KOPT-K1 (cell line): ENCODE measurements at regions not wholly inside any gene's neighbourhood (a gene's known extent, or its start where the extent isn't known, plus 50 kb on each side); places are given as distances from the start of the nearest gene placed in this dataset.

Source experiments
- H3K27ac ChIP-seq: fragments of 200-600 bp; sonication (generic); 2 replicates; pipeline ENCODE4 v1.5.1; 2016; ENCODE audit warnings: antibody characterized with exemption, mild to moderate bottlenecking, low read depth, low read length; ENCODE audit not compliant: poor library complexity, severe bottlenecking
- H3K36me3 ChIP-seq: fragments of 200-600 bp; sonication (generic); 2 replicates; pipeline ENCODE4 v1.5.1; 2017; ENCODE audit warnings: antibody characterized with exemption, mild to moderate bottlenecking, low read length, moderate library complexity; ENCODE audit not compliant: insufficient read depth
- H3K9me3 ChIP-seq: fragments of 200-600 bp; sonication (generic); 2 replicates; pipeline ENCODE4 v1.5.1; 2017; ENCODE audit warnings: antibody characterized with exemption, low read length, mild to moderate bottlenecking; ENCODE audit not compliant: insufficient read depth, poor library complexity, severe bottlenecking

DNA sequence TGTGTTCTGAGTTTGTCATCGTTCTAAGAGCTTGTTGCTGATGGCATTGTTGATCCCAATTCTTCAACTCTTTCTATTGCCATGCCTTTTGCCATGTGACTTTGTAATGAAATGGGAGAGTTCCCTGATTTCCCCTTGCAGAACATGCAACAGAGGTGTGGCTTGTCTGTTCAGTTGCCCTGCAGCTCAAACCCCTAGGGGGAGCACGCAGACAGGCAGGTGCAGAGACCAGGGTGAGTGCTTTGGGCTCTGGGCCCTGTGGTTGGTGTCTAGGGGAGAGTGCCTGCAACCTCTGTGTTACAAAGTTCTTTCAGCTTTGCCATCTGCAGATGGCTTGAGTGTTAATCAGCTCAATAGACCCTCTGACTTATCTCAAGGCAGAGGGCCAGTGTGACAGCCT lies 332.7 kb downstream of the MID1IP1 start:
- H3K36me3 ChIP-seq: no peaks in the 10 kb centered on the region
- no peak overlapping the region for H3K27ac ChIP-seq
- H3K9me3 ChIP-seq: no peaks in the 10 kb centered on the region

DNA sequence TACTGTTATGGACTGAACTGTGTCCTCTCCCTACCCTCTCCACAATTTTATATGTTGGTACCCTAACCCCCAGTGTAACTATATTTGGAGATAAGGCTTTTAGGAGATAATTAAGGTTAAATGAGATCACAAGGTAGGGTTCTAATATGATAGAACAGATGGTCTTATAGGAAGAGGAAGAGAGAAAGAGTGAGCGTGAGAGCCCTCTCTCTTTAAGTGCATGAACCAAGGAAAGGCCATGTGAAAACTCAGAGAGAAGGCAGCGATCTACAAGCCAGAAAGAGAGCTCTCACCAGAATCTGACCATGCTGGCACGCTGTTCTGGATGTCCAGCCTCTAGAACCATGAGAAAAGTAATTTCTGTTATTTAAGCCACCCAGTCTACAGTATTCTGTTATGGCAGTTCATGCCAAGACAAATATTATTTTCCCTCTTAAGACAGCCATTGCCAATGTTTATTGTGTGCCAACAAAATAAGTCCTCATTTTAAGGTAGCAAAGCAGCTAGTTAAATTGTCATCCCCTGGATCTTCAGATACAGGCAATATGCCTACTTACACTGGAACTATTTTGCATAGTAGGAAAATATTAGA lies 336.2 kb downstream of the MID1IP1 start:
- no peak overlapping the region for H3K27ac ChIP-seq
- no peaks in the 10 kb centered on the region for H3K9me3 ChIP-seq
- no peaks in the 10 kb centered on the region for H3K36me3 ChIP-seq

GRCh38 chrX:39140581-39140980 lies 339.3 kb downstream of the MID1IP1 start:
- no peak overlapping the region for H3K27ac ChIP-seq
- no peaks in the 10 kb centered on the region for H3K36me3 ChIP-seq
- H3K9me3 ChIP-seq: no peaks in the 10 kb centered on the region

GRCh38 chrX:39144323-39144722 lies 343.1 kb downstream of the MID1IP1 start:
- Histone ChIP-seq H3K9me3 (no peaks in the 10 kb centered on the region), H3K27ac (no peak overlapping the region), H3K36me3 (no peaks in the 10 kb centered on the region)

DNA sequence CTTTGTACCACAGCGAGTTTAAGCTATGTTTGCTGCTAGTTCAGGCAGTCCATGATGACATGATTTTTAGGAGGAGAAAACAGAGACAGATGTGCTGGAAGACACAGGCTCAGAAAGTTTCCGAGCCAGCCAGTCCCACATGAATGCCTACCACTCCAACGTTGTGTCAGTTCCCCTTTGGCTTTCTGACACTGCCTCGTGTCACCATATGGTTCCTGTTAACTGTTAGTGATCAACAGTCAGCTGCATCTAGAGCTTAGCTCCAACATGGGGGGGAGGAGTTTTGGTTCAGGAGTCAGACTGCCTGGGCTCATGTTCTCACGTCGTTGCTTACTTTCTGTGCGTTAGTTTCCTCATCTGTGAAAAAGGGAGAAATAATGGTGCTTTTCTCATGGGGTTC lies 343.7 kb downstream of the MID1IP1 start:
- no peaks in the 10 kb centered on the region for H3K9me3 ChIP-seq
- no peaks in the 10 kb centered on the region for H3K36me3 ChIP-seq
- H3K27ac ChIP-seq: no peak overlapping the region

- no peaks in the 10 kb centered on the region for H3K36me3 ChIP-seq
- H3K27ac ChIP-seq: no peak overlapping the region
- no peaks in the 10 kb centered on the region for H3K9me3 ChIP-seq
These were observed 344.6 kb downstream of the MID1IP1 start for GRCh38 chrX:39145859-39146258.

- Histone ChIP-seq H3K9me3 (no peaks in the 10 kb centered on the region), H3K27ac (no peak overlapping the region), H3K36me3 (no peaks in the 10 kb centered on the region)
These were observed 348.5 kb downstream of the MID1IP1 start for GRCh38 chrX:39149761-39150160.

DNA sequence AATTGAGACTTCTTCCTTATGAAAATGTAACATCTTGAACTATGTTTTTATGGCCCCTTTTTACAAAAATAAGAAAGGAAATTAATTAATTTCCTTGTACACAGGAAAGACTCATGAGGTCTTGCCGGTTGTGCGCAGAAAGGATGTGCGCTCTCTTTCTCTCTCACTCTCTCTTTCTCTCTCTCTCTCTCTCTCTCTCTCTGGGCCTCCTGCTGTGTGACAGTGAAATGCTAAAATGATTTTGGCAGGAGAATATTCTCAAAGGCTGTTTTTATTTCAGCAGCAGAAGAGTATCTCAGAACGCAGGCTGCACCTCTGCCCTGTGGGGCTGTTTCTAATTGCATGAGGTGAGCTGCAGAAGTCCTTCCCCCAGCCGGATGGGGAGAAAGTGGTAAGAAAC lies 349.0 kb downstream of the MID1IP1 start:
- no peak overlapping the region for H3K27ac ChIP-seq
- H3K36me3 ChIP-seq: no peaks in the 10 kb centered on the region
- no peaks in the 10 kb centered on the region for H3K9me3 ChIP-seq

GRCh38 chrX:39150621-39151020 lies 349.4 kb downstream of the MID1IP1 start:
- H3K27ac ChIP-seq: no peak overlapping the region
- no peaks in the 10 kb centered on the region for H3K36me3 ChIP-seq
- no peaks in the 10 kb centered on the region for H3K9me3 ChIP-seq

DNA sequence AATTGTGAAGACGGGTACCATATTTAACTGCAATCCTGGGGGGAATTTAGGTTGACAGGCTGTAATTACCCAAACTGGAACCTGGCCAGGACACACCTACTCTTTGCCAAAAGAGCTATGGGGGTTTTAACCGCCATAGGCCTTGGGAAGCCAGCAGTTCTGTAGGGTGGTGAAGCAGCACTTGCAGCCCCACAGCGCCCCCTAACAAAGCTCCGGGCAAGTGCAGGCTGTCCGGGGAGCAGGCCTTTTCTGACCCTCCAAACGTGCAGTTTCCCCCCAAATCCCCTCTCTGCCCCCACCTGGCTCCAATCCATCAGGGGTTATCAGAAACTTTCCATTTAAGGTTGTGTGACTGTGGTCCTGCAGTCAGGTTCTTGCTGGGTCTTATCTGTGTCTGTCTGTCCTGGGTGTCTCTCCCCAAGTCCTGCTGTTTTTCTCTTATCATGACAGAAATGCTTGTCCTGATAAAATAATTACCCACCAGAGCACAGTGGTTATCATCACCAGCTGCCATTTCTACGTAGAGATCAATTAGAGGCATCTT lies 350.9 kb downstream of the MID1IP1 start:
- Histone ChIP-seq H3K27ac (no peak overlapping the region), H3K9me3 (no peaks in the 10 kb centered on the region), H3K36me3 (no peaks in the 10 kb centered on the region)

DNA sequence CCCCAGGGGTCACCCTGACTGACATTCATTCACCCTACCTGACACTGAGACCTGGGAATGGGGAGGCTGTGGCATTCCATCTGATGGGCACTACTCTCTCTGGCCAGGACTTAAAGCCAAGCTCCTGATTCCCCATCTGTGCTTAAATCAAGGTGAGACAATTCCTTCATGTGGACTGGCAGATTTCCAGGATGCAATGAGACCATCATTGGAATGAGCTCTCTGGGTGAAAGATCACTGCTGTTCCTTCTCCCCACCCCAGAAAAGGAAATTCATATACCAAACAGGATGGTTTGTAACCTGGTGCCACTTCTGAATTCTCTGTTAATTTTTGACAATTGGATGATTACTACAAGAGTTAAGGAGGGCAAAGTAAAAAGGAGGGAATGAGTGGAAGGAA lies 354.8 kb downstream of the MID1IP1 start:
- H3K36me3 ChIP-seq: no peaks in the 10 kb centered on the region
- no peak overlapping the region for H3K27ac ChIP-seq
- no peaks in the 10 kb centered on the region for H3K9me3 ChIP-seq

- no peak overlapping the region for H3K27ac ChIP-seq
- H3K36me3 ChIP-seq: no peaks in the 10 kb centered on the region
- H3K9me3 ChIP-seq: no peaks in the 10 kb centered on the region
These were observed 355.7 kb downstream of the MID1IP1 start for GRCh38 chrX:39157006-39157405.

DNA sequence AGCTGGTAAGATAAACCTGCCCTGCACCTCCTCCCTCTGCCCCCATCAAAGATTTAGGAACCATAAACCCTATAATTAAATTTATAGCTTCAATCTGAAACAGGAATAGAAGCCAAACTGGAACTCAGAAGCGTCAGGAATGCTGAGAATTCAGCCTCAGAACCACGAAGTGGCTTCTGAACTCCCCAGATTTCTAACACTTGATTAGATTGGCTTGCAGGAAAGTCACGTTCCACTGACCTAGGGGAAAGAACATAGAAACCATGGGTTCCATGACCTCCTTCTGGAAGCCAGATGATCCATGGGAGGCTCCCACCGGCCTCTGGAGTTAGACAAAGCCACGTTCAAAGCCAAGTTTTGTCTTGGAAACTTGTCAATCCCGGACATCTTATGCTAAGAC lies 356.5 kb downstream of the MID1IP1 start:
- no peak overlapping the region for H3K27ac ChIP-seq

GRCh38 chrX:39158801-39159657 lies 357.8 kb downstream of the MID1IP1 start:
- Histone ChIP-seq H3K9me3 (no peaks in the 10 kb centered on the region), H3K27ac (no peak overlapping the region), H3K36me3 (no peaks in the 10 kb centered on the region)

More for the DNA sequence above, 356.5 kb downstream of the MID1IP1 start:
- Histone ChIP-seq H3K9me3 (no peaks in the 10 kb centered on the region), H3K36me3 (no peaks in the 10 kb centered on the region)

GRCh38 chrX:39159921-39160507 lies 358.8 kb downstream of the MID1IP1 start:
- no peaks in the 10 kb centered on the region for H3K9me3 ChIP-seq
- no peak overlapping the region for H3K27ac ChIP-seq
- H3K36me3 ChIP-seq: no peaks in the 10 kb centered on the region
